Esophagus squamous epithelium (tissue), 5 donors: ENCODE measurements at regions not wholly inside any gene's neighbourhood (a gene's known extent, or its start where the extent isn't known, plus 50 kb on each side); places are given as distances from the start of the nearest gene placed in this dataset.

Experiments
- DNase-seq: peaks from one replicate; lab custom pipeline; 2025; lab: John Stamatoyannopoulos, UW
- H3K27ac ChIP-seq, 4 donors: fragments of 200-600 bp; sonication (generic); one replicate each; pipeline ENCODE4 v1.5.1; 2016 to 2019; ENCODE audit warnings: mild to moderate bottlenecking in 1 of 4
- H3K27me3 ChIP-seq, 4 donors: fragments of 200-600 bp; sonication (generic); 1 replicate in 3 of 4; 2 replicates in 1 of 4; pipeline versions ENCODE4 v1.5.1 to v1.6.0; 2017 to 2021; ENCODE audit warnings: antibody characterized with exemption in 1 of 4
- H3K36me3 ChIP-seq, 3 donors: fragments of 200-600 bp; sonication (generic); one replicate each; pipeline ENCODE4 v1.5.1; 2016 to 2019
- H3K4me1 ChIP-seq, 3 donors: fragments of 200-600 bp; sonication (generic); one replicate each; pipeline ENCODE4 v1.5.1; 2017 to 2019
- H3K4me3 ChIP-seq, 4 donors: fragments of 200-600 bp; sonication (generic); 1 replicate in 3 of 4; 2 replicates in 1 of 4; pipeline ENCODE4 v1.5.1; 2016 to 2019; ENCODE audit warnings: mild to moderate bottlenecking in 2 of 4, moderate library complexity in 1 of 4
- H3K9me3 ChIP-seq, 3 donors: fragments of 200-600 bp; sonication (generic); one replicate each; pipeline ENCODE4 v1.5.1; 2016 to 2019
- POLR2A ChIP-seq, 4 donors: fragments of 450-650 bp; IDR thresholded peaks; one replicate each; pipeline ENCODE4 v1.6.1; 2017; ENCODE audit warnings: antibody characterized with exemption in 4 of 4, mild to moderate bottlenecking in 4 of 4, moderate library complexity in 3 of 4
- WGBS, 2 donors: methylation state at CpG; one replicate each; pipeline ENCODE4 v1.1.5; 2018; 5-methylcytosine and 5-hydroxymethylcytosine counted together
- intact Hi-C: fragments of 100-400 bp; cut with DNase I; formaldehyde crosslinking; loops from one replicate; pipeline ENCODE4 v1.15.0; 2022
- TF ChIP-seq, protein P1 (sequence below), 6 experiments: fragments of 450-650 bp in 4 of 6; fragments of 200-600 bp in 2 of 6; sonication (generic) in 2 of 6; IDR thresholded peaks; one replicate each; pipeline ENCODE4 v1.5.1; 2016 to 2019; ENCODE audit warnings: antibody characterized with exemption in 6 of 6, mild to moderate bottlenecking in 4 of 6, moderate library complexity in 4 of 6
- donor health status: DM: yes; HTN: yes; CAD: no.

DNA sequence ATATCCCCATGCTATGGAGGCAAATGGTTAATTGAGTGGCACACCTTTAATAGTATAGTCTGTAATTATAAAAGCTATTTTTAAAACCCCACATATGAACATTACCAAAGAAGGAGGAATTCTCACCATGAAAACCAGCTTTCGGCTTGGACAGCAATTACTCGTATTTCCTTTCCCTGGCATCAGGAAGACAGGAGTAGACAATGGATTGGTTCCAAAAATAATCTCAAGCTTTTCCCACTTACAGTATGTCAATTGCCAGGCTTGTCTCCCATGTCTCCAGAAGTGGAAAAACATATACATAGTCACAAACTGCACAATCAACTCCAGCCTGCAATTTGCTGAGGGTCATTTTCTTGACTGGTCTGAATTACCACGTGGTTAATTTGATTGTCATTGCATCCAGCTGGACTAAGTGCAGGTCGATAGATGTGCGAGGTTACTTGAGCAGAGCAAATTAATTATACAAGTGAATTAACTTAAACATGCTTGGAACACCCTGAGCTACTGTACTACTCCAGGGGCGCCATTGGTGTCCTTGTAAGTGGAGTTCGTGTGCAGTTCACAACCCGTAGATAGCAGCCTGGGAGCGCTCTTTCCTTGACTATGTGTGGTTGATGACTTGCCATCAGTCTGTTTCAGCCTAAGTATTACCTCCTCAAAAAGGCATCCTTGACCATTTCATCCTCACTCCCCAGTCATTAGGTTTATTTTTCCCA is 124.3 kb upstream of the PELI1 start:
- WGBS, 2 donors: 65 to 84% methylated on average over 9 of the region's 9 CpGs
- Histone ChIP-seq H3K27ac (peak overlapping the region in 1 of 4 donors; percentile 7), H3K27me3 (no peaks in the 10 kb centered on the region), H3K4me3 (no peak overlapping the region), H3K4me1 (peaks cover 12 to 34% (median 24%) of the 10 kb centered on the region in 3 donors), H3K36me3 (no peaks in the 10 kb centered on the region), H3K9me3 (no peaks in the 10 kb centered on the region)
- no peak for DNase-seq
- intact Hi-C loops: no loop called here
- TF ChIP-seq POLR2A (IDR thresholded peaks at IDR 0.05): no peak
- TF ChIP-seq, protein P1, sequence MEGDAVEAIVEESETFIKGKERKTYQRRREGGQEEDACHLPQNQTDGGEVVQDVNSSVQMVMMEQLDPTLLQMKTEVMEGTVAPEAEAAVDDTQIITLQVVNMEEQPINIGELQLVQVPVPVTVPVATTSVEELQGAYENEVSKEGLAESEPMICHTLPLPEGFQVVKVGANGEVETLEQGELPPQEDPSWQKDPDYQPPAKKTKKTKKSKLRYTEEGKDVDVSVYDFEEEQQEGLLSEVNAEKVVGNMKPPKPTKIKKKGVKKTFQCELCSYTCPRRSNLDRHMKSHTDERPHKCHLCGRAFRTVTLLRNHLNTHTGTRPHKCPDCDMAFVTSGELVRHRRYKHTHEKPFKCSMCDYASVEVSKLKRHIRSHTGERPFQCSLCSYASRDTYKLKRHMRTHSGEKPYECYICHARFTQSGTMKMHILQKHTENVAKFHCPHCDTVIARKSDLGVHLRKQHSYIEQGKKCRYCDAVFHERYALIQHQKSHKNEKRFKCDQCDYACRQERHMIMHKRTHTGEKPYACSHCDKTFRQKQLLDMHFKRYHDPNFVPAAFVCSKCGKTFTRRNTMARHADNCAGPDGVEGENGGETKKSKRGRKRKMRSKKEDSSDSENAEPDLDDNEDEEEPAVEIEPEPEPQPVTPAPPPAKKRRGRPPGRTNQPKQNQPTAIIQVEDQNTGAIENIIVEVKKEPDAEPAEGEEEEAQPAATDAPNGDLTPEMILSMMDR (IDR thresholded peaks at IDR 0.05): no peak

- 11 to 26% methylated on average over 6 of the region's 6 CpGs for WGBS, 2 donors
- H3K27ac ChIP-seq: peak overlapping the region; percentile 77 to 94 (median 90)
- H3K4me1 ChIP-seq: peaks cover 23 to 49% (median 30%) of the 10 kb centered on the region in 3 donors
- no peaks in the 10 kb centered on the region for H3K9me3 ChIP-seq
- H3K27me3 ChIP-seq: no peaks in the 10 kb centered on the region
- intact Hi-C loops: no loop called here
- DNase-seq: no peak
- no peak for TF ChIP-seq POLR2A (IDR thresholded peaks at IDR 0.05)
- TF ChIP-seq, protein P1 (IDR thresholded peaks at IDR 0.05): no peak
- H3K36me3 ChIP-seq: no peaks in the 10 kb centered on the region
- H3K4me3 ChIP-seq: peak overlapping the region in 1 of 4 donors; percentile 37
These were observed 129.5 kb upstream of the PELI1 start for GRCh38 chr2:64273524-64274398.

GRCh38 chr2:64274399-64275173 is 130.4 kb upstream of the PELI1 start:
- Histone ChIP-seq H3K27me3 (no peaks in the 10 kb centered on the region), H3K9me3 (no peaks in the 10 kb centered on the region), H3K4me1 (peaks cover 23 to 49% (median 30%) of the 10 kb centered on the region in 3 donors), H3K36me3 (no peaks in the 10 kb centered on the region), H3K27ac (peak overlapping the region; percentile 77 to 94 (median 90)), H3K4me3 (peak overlapping the region in 1 of 4 donors; percentile 37)
- intact Hi-C loops: no loop called here
- WGBS, 2 donors: 73 to 82% methylated on average over 2 of the region's 2 CpGs
- no peak for TF ChIP-seq POLR2A (IDR thresholded peaks at IDR 0.05)
- TF ChIP-seq, protein P1 (IDR thresholded peaks at IDR 0.05): no peak
- no peak for DNase-seq

DNA sequence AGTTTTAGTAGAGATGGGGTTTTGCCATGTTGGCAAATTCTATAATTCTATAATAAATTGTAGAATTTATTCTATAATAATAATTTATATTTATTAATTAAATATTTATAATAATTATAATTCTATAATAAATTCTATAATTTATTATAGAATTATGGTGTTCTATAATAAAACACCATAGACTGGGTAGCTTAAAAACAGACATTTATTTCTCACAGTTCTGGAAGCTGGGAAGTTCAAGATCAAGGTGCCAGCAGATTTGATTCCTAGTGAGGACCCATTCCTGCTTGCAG is 130.9 kb upstream of the PELI1 start:
- Histone ChIP-seq H3K36me3 (no peaks in the 10 kb centered on the region), H3K9me3 (no peaks in the 10 kb centered on the region), H3K27me3 (no peaks in the 10 kb centered on the region), H3K4me1 (peaks cover 23 to 49% (median 30%) of the 10 kb centered on the region in 3 donors), H3K4me3 (no peak overlapping the region), H3K27ac (peak overlapping the region in 2 of 4 donors; percentile 16 to 90)
- TF ChIP-seq, protein P1 (IDR thresholded peaks at IDR 0.05): no peak
- TF ChIP-seq POLR2A (IDR thresholded peaks at IDR 0.05): no peak
- no peak for DNase-seq
- intact Hi-C loops: no loop called here
